DND-41 (cell line): ENCODE measurements at regions not wholly inside any gene's neighbourhood (a gene's known extent, or its start where the extent isn't known, plus 50 kb on each side); places are given as distances from the start of the nearest gene placed in this dataset.
A peak's percentile ranks its signal among the peaks of the same experiment; 100 is the strongest.

ENCODE experiments used
- ATAC-seq: fragments of 200-7000 bp; cut with Tn5 transposase; 3 replicates; pipeline ENCODE4 v1.9.1; 2021; ENCODE audit warnings: low read depth; ENCODE audit not compliant: insufficient read depth
- DNase-seq: peaks from one replicate; pipeline ENCODE4 v3.0.0-alpha.2; 2020
- H2AFZ ChIP-seq: 2 replicates; pipeline ENCODE4 v1.6.0; 2012; ENCODE audit warnings: low read depth, low read length
- H3K27ac ChIP-seq: 2 replicates; pipeline ENCODE4 v1.5.1; 2012; ENCODE audit warnings: low read length, inconsistent platforms
- H3K27me3 ChIP-seq: fragments of 200-600 bp; sonication (generic); 2 replicates; pipeline ENCODE4 v1.6.0; 2012; ENCODE audit warnings: low read length, mild to moderate bottlenecking, inconsistent platforms; ENCODE audit not compliant: insufficient read depth, poor library complexity
- H3K36me3 ChIP-seq: 2 replicates; pipeline ENCODE4 v1.5.1; 2012; ENCODE audit warnings: low read length, inconsistent platforms; ENCODE audit not compliant: insufficient read depth
- H3K4me1 ChIP-seq: 2 replicates; pipeline ENCODE4 v1.5.1; 2012; ENCODE audit warnings: mild to moderate bottlenecking, low read length; ENCODE audit not compliant: insufficient read depth
- H3K4me2 ChIP-seq: 2 replicates; pipeline ENCODE4 v1.6.0; 2012; ENCODE audit warnings: mild to moderate bottlenecking, moderate library complexity, low read length, inconsistent platforms; ENCODE audit not compliant: insufficient read depth
- H3K4me3 ChIP-seq, 2 experiments: fragments of 200-600 bp in 1 of 2; shearing (Covaris generic) in 1 of 2; 2 replicates each; pipeline ENCODE4 v1.5.1; 2012 to 2016; ENCODE audit warnings: inconsistent platforms in 2 of 2, low read length in 2 of 2, mild to moderate bottlenecking in 2 of 2, low read depth in 1 of 2, moderate library complexity in 1 of 2
- H3K79me2 ChIP-seq: 2 replicates; pipeline ENCODE4 v1.6.0; 2012; ENCODE audit warnings: low read length, inconsistent platforms; ENCODE audit not compliant: insufficient read depth
- H3K9ac ChIP-seq: 2 replicates; pipeline ENCODE4 v1.6.0; 2012; ENCODE audit warnings: low read depth, mild to moderate bottlenecking, inconsistent platforms, low read length, moderate library complexity
- H3K9me3 ChIP-seq: 2 replicates; pipeline ENCODE4 v1.5.1; 2012; ENCODE audit warnings: low read length, moderate library complexity, mild to moderate bottlenecking, inconsistent platforms; ENCODE audit not compliant: insufficient read depth, severe bottlenecking
- H4K20me1 ChIP-seq: 2 replicates; pipeline ENCODE4 v1.6.0; 2012; ENCODE audit warnings: low read length; ENCODE audit not compliant: insufficient read depth
- EZH2 ChIP-seq: IDR thresholded peaks from 3 replicates; pipeline ENCODE4 v1.6.1; 2012; ENCODE audit warnings: borderline replicate concordance, low read depth, mild to moderate bottlenecking, moderate library complexity, low read length, inconsistent platforms; ENCODE audit not compliant: severe bottlenecking
- TF ChIP-seq, protein P1 (sequence below): IDR thresholded peaks from 2 replicates; pipeline ENCODE4 v1.5.1; 2012; ENCODE audit warnings: borderline replicate concordance, low read length, moderate library complexity, mild to moderate bottlenecking; ENCODE audit not compliant: poor library complexity, severe bottlenecking; ENCODE audit errors: extremely low read depth

GRCh38 chr5:71828291-71829040, 109.4 kb downstream of the CARTPT start:
- Histone ChIP-seq H3K27me3 (no peaks in the 10 kb centered on the region), H3K4me2 (no peak overlapping the region), H4K20me1 (no peaks in the 10 kb centered on the region), H3K27ac (no peak overlapping the region), H2AFZ (peak overlapping the region; percentile 51), H3K36me3 (no peaks in the 10 kb centered on the region), H3K9ac (no peak overlapping the region), H3K4me3 (no peak overlapping the region), H3K79me2 (no peaks in the 10 kb centered on the region), H3K9me3 (peaks cover 21% of the 10 kb centered on the region), H3K4me1 (no peaks in the 10 kb centered on the region; the same call in 1 of the 2 replicates)
- TF ChIP-seq, protein P1, sequence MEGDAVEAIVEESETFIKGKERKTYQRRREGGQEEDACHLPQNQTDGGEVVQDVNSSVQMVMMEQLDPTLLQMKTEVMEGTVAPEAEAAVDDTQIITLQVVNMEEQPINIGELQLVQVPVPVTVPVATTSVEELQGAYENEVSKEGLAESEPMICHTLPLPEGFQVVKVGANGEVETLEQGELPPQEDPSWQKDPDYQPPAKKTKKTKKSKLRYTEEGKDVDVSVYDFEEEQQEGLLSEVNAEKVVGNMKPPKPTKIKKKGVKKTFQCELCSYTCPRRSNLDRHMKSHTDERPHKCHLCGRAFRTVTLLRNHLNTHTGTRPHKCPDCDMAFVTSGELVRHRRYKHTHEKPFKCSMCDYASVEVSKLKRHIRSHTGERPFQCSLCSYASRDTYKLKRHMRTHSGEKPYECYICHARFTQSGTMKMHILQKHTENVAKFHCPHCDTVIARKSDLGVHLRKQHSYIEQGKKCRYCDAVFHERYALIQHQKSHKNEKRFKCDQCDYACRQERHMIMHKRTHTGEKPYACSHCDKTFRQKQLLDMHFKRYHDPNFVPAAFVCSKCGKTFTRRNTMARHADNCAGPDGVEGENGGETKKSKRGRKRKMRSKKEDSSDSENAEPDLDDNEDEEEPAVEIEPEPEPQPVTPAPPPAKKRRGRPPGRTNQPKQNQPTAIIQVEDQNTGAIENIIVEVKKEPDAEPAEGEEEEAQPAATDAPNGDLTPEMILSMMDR = no peak
- no peak for TF ChIP-seq EZH2
- no peak for ATAC-seq
- no peak for DNase-seq

- ATAC-seq (no peak), DNase-seq (no peak)
- no peak overlapping the region for H3K4me3 ChIP-seq
These were observed 110.1 kb downstream of the CARTPT start for GRCh38 chr5:71829206-71829605.

DNA sequence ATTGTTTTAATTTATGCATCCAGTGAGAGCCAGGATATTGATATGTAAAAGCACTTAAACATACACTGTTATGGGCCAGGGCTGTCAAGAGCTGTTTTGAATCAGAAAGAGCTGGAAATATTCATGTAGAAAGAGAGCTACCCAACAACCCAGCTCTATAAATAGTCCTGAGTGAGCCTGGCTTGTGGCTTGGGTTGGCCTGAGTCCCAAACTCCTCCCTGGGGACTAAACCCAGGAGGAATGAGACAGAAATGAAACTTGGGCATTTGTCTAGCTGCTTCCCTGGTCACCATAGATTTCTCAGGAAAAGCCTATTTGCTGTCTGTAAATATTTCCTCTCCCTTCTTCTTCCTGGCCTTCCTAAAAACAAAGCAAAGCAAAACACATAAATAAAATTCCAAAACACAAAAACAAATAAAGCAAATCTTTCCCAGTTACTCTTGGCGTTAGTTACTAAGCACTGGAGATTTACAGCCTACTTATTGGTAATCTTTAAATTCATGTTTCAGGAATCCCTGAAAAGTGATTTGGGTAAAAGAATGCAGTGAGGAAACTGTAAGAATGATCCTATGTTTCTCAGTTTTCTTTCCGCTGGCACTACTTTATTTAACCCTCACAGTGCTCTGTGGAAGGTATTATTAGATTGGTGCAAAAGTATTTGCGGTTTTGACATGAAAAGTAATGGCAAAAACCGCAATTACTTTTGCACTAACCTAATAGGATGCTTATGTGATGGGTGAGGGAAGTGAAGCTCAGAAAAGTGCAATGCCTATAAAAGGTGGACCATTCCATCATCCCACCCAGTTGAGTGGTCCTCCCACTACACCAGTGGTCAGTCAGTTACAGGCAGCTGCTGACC, 111.8 kb downstream of the CARTPT start:
- Histone ChIP-seq H3K27me3 (no peaks in the 10 kb centered on the region), H3K4me1 (no peaks in the 10 kb centered on the region; the same call in 1 of the 2 replicates), H3K79me2 (no peaks in the 10 kb centered on the region), H3K27ac (no peak overlapping the region), H2AFZ (no peak overlapping the region), H3K9me3 (peaks cover 21% of the 10 kb centered on the region), H3K36me3 (no peaks in the 10 kb centered on the region), H4K20me1 (no peaks in the 10 kb centered on the region), H3K9ac (no peak overlapping the region), H3K4me2 (no peak overlapping the region), H3K4me3 (no peak overlapping the region)
- ATAC-seq = no peak
- TF ChIP-seq, protein P1 = no peak
- no peak for TF ChIP-seq EZH2
- DNase-seq = no peak

More at GRCh38 chr5:71829206-71829605, 110.1 kb downstream of the CARTPT start:
- no peaks in the 10 kb centered on the region for H3K79me2 ChIP-seq
- H3K9ac ChIP-seq = no peak overlapping the region
- H3K4me2 ChIP-seq = no peak overlapping the region
- H2AFZ ChIP-seq = no peak overlapping the region
- no peak for TF ChIP-seq EZH2
- TF ChIP-seq, protein P1 = no peak
- H4K20me1 ChIP-seq = no peaks in the 10 kb centered on the region
- H3K9me3 ChIP-seq = peaks cover 21% of the 10 kb centered on the region
- no peaks in the 10 kb centered on the region for H3K36me3 ChIP-seq
- H3K27me3 ChIP-seq = no peaks in the 10 kb centered on the region
- no peak overlapping the region for H3K27ac ChIP-seq
- no peaks in the 10 kb centered on the region; the same call in 1 of the 2 replicates for H3K4me1 ChIP-seq
